ENCODE measurements at regions not wholly inside any gene's neighbourhood (a gene's known extent, or its start where the extent isn't known, plus 50 kb on each side); places are given as distances from the start of the nearest gene placed in this dataset.

DNA sequence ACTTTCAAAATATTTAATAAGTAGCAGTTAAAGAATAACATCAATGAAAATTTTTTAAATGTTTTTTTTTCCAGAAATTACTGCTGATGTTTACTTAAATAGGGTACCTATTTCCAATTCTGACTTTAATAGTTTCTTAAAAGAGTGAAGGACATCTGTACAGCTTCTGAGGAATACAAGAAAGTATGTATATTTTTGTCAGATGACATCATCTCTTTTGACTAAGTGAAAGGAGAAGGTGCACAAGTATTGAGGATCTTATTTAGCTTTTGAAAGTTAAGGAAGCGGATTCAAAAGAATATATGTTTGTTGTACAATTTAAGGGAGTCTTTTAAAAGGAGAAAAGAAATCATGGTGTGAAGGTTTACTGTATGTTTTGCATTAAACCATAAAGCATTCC, 90.0 kb upstream of the SLC35B3 start:
- DNase-seq (ENCODE audit: low spot score), result no peak

DNA sequence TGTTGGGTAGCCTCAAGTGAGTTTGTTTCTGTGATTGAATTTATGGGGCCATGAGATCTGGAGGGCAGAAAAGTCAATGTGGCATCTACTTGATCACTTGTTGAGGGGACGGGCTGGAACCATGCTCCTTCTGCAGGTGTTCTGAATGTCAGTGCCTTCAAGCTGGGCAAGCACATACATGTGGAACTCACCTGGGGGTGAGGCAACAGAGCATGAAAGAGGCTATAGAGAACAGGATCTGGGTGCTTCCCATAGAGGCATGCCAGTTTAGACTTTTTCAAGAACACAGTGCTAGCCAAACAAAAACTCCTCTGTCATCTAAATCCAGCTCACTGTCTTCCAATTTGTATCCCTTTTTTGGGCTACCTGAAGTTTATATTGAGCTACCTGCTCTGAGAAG, 77.8 kb upstream of the SLC35B3 start:
- no peak for DNase-seq (ENCODE audit: low spot score)

DNA sequence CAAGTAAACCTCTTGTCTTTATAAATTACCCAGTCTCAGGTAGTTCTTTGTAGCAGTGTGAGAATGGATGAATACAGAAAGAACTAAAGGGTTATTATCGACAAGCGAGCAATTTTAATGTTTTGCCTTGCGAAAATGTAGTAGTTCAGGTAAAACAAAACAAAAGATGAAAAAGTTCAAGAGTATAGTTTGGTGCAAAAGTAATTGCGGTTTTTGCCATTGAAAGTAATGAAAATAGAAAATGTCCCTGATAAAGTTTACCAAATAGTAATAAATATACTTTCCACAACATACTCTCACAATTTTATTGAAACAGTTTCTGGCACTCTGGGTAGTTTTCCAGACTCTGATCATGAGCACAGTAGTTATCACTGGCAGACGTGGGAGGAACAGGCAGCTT, 71.9 kb upstream of the SLC35B3 start:
- DNase-seq (ENCODE audit: low spot score), result no peak

DNA sequence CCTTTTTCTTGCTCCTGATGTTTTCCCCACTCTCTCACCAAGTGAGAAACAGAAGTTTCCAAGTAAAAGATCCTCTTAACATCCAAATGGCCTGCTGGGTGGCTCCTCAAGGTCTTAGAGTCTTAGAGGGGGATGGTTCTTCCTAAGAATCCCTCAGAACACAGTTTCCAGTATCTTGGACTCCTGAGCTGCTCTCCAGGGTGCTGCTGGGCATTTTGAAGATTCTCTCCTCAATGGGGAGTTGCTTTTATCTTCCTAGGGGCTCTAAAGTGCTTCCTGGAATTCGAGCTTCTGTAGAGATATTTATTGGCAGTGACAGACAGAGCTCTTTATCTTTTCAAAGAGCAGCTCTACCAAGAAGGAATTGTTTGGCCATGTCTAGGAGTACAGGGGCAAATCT, 70.8 kb upstream of the SLC35B3 start:
- DNase-seq (ENCODE audit: low spot score), result no peak

DNA sequence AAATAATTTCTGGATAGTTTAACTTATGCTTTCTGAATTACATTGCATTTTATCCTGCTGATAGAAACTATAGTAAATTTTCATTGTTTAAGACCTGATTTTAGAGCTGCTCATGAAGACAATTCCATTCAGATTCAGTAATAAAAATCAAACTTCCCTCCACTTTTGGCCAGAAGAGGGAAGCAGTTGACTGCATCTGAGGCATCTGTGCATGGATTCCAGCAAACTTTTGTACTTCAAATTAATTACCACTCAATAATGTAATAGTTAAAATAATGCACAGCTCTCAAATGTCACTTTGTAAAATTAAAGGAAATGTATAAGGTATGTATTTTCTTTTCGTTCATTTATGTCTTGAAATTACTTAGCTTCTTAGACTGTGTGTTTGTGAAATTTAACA, 64.2 kb upstream of the SLC35B3 start:
- DNase-seq (ENCODE audit: low spot score), result peak; percentile 6

DNA sequence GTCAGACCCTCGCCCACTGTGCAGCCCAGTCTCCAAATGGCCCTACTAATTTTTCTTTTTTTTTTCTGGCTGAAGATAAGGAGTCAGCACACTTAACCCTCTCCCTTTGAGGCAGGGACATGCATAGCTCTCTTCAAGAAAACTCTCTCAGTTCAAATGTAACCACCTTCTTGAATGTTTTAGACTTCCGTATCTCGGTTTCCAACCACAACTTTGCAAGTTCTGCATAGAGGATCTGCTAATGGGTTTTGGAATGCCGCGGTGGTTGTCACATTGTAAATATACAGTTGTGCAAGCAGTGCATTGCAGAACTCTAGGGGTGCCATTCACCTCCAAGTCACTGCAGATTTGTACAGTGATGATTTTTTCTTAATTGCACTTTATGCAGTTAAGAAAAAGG, 59.4 kb upstream of the SLC35B3 start:
- DNase-seq (ENCODE audit: low spot score), result no peak

DNA sequence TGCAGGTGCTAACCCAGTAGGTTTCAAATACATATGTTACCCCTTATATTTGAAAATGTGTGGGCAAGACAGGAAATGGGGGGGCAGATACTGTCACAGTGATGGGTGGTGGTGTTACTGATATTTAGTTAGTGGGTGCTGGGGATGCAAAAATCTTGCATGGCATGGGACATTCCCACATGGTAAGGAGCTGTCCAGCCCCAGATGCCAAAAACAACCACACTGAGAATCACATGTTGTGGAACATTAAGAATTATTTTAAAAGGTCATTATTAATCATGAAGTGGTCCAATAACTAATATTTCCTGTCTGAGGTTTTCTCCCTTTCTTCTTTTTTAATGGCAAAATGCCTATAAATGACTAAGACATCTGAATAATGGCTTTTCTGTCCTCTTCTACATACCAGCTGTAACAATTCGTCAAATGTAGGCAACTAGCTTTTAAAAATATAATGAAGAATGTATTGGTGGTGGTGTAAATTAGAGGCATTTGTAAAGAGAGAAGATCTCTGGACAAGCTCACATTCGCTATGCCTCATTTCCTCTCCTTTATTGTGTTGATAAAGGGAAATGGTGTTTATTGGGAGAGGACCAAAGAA, 57.3 kb upstream of the SLC35B3 start:
- no peak for DNase-seq (ENCODE audit: low spot score)

Data from SW480 (cell line).